ENCODE measurements at regions not wholly inside any gene's neighbourhood (a gene's known extent, or its start where the extent isn't known, plus 50 kb on each side); places are given as distances from the start of the nearest gene placed in this dataset.

- no peak for DNase-seq (ENCODE audit: low read depth)
- TF ChIP-seq MAX (IDR thresholded peaks at IDR 0.05; ENCODE audit: low read depth, low read length), result no peak
- no peak overlapping the region for H3K4me3 ChIP-seq (ENCODE audit: low read depth, low read length)
These were observed 177.9 kb upstream of the NEIL3 start for GRCh38 chr4:177131736-177132135.

- no peak overlapping the region for H3K4me3 ChIP-seq (ENCODE audit: low read depth, low read length)
- no peak for DNase-seq (ENCODE audit: low read depth)
- TF ChIP-seq POLR2A (IDR thresholded peaks at IDR 0.05; ENCODE audit: extremely low read depth, insufficient read length), result no peak
- TF ChIP-seq MYC (IDR thresholded peaks at IDR 0.05; ENCODE audit: low read depth, low read length), result no peak
These were observed 162.0 kb upstream of the NEIL3 start for GRCh38 chr4:177147668-177148067.

GRCh38 chr4:177155454-177155853 lies 154.2 kb upstream of the NEIL3 start:
- no peak for TF ChIP-seq CTCF (IDR thresholded peaks at IDR 0.05; ENCODE audit: low read depth, low read length)
- no peak for TF ChIP-seq MYC (IDR thresholded peaks at IDR 0.05; ENCODE audit: low read depth, low read length)
- TF ChIP-seq POLR2A (IDR thresholded peaks at IDR 0.05; ENCODE audit: extremely low read depth, insufficient read length), result no peak
- no peak for TF ChIP-seq MAX (IDR thresholded peaks at IDR 0.05; ENCODE audit: low read depth, low read length)
- no peak overlapping the region for H3K4me3 ChIP-seq (ENCODE audit: low read depth, low read length)
- DNase-seq (ENCODE audit: low read depth), result no peak

GRCh38 chr4:177159600-177159999 lies 150.1 kb upstream of the NEIL3 start:
- H3K4me3 ChIP-seq (ENCODE audit: low read depth, low read length), result no peak overlapping the region
- no peak for DNase-seq (ENCODE audit: low read depth)
- no peak for TF ChIP-seq MYC (IDR thresholded peaks at IDR 0.05; ENCODE audit: low read depth, low read length)
- no peak for TF ChIP-seq MAX (IDR thresholded peaks at IDR 0.05; ENCODE audit: low read depth, low read length)
- TF ChIP-seq POLR2A (IDR thresholded peaks at IDR 0.05; ENCODE audit: extremely low read depth, insufficient read length), result no peak
- TF ChIP-seq CTCF (IDR thresholded peaks at IDR 0.05; ENCODE audit: low read depth, low read length), result no peak

- TF ChIP-seq CTCF (IDR thresholded peaks at IDR 0.05; ENCODE audit: low read depth, low read length), result no peak
- no peak for TF ChIP-seq MYC (IDR thresholded peaks at IDR 0.05; ENCODE audit: low read depth, low read length)
- no peak for TF ChIP-seq MAX (IDR thresholded peaks at IDR 0.05; ENCODE audit: low read depth, low read length)
- TF ChIP-seq POLR2A (IDR thresholded peaks at IDR 0.05; ENCODE audit: extremely low read depth, insufficient read length), result no peak
- DNase-seq (ENCODE audit: low read depth), result no peak
- no peak overlapping the region for H3K4me3 ChIP-seq (ENCODE audit: low read depth, low read length)
These were observed 147.9 kb upstream of the NEIL3 start for GRCh38 chr4:177161781-177162180.

GRCh38 chr4:177163532-177163931 lies 146.1 kb upstream of the NEIL3 start:
- H3K4me3 ChIP-seq (ENCODE audit: low read depth, low read length), result no peak overlapping the region
- TF ChIP-seq CTCF (IDR thresholded peaks at IDR 0.05; ENCODE audit: low read depth, low read length) (no peak), POLR2A (IDR thresholded peaks at IDR 0.05; ENCODE audit: extremely low read depth, insufficient read length) (no peak), MYC (IDR thresholded peaks at IDR 0.05; ENCODE audit: low read depth, low read length) (no peak), MAX (IDR thresholded peaks at IDR 0.05; ENCODE audit: low read depth, low read length) (no peak)

GRCh38 chr4:177171588-177171987 lies 138.1 kb upstream of the NEIL3 start:
- TF ChIP-seq POLR2A (IDR thresholded peaks at IDR 0.05; ENCODE audit: extremely low read depth, insufficient read length), result no peak
- TF ChIP-seq CTCF (IDR thresholded peaks at IDR 0.05; ENCODE audit: low read depth, low read length), result no peak
- no peak for TF ChIP-seq MAX (IDR thresholded peaks at IDR 0.05; ENCODE audit: low read depth, low read length)
- TF ChIP-seq MYC (IDR thresholded peaks at IDR 0.05; ENCODE audit: low read depth, low read length), result no peak
- no peak for DNase-seq (ENCODE audit: low read depth)
- H3K4me3 ChIP-seq (ENCODE audit: low read depth, low read length), result no peak overlapping the region

More at GRCh38 chr4:177163532-177163931, 146.1 kb upstream of the NEIL3 start:
- DNase-seq (ENCODE audit: low read depth), result no peak

Measured in NB4 (cell line).